Astrocyte of the spinal cord (primary cell): ENCODE measurements at regions not wholly inside any gene's neighbourhood (a gene's known extent, or its start where the extent isn't known, plus 50 kb on each side); places are given as distances from the start of the nearest gene placed in this dataset.

Experiments used
- DNase-seq: peaks from one replicate; pipeline ENCODE4 v3.0.0; 2011; ENCODE audit warnings: low read depth, low spot score
- H3K4me3 ChIP-seq: 2 replicates; pipeline ENCODE4 v1.5.1; 2011; ENCODE audit warnings: low read depth, mild to moderate bottlenecking, low read length, moderate library complexity
- in situ Hi-C: cut with HindIII; loops from 2 replicates; pipeline ENCODE4 v1.10.0; 2017; ENCODE audit warnings: low sequenced_read_pairs
- TF ChIP-seq, protein P1 (sequence below): IDR thresholded peaks from 2 replicates; pipeline ENCODE4 v1.5.1; 2012; ENCODE audit warnings: low read depth, mild to moderate bottlenecking, low read length, inconsistent platforms

- no peak for DNase-seq
- H3K4me3 ChIP-seq: no peak overlapping the region
- in situ Hi-C loops: no loop called here
- TF ChIP-seq, protein P1, sequence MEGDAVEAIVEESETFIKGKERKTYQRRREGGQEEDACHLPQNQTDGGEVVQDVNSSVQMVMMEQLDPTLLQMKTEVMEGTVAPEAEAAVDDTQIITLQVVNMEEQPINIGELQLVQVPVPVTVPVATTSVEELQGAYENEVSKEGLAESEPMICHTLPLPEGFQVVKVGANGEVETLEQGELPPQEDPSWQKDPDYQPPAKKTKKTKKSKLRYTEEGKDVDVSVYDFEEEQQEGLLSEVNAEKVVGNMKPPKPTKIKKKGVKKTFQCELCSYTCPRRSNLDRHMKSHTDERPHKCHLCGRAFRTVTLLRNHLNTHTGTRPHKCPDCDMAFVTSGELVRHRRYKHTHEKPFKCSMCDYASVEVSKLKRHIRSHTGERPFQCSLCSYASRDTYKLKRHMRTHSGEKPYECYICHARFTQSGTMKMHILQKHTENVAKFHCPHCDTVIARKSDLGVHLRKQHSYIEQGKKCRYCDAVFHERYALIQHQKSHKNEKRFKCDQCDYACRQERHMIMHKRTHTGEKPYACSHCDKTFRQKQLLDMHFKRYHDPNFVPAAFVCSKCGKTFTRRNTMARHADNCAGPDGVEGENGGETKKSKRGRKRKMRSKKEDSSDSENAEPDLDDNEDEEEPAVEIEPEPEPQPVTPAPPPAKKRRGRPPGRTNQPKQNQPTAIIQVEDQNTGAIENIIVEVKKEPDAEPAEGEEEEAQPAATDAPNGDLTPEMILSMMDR: no peak
Observed at GRCh38 chrX:74171465-74171864, 132.5 kb upstream of the ZCCHC13 start.

GRCh38 chrX:74162199-74162598, 141.8 kb upstream of the ZCCHC13 start:
- DNase-seq: no peak
- no peak overlapping the region for H3K4me3 ChIP-seq
- in situ Hi-C loops: no loop called here
- TF ChIP-seq, protein P1: no peak

DNA sequence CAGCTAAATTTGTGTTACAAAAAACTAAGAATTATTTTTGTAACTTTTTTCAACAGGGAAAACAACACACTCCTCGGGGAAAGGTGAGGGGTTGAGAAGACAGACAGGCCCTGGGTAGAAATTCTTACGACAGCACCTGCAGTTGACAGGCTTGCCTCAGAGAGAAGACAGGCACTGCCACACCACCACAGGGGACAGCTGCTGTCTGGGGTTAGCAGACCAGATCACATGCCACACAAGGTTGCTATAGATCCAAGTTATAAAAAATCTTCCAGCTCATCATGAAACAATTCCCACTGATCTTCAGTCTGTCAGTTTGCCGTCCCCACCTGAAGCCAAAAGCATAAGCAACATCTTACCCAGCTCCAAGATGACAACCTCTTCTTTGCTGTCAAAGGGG, 143.2 kb upstream of the ZCCHC13 start:
- DNase-seq: no peak
- H3K4me3 ChIP-seq: no peak overlapping the region
- in situ Hi-C loops: no loop called here
- TF ChIP-seq, protein P1: no peak

- H3K4me3 ChIP-seq: no peak overlapping the region
- in situ Hi-C loops: no loop called here
- TF ChIP-seq, protein P1: no peak
- DNase-seq: no peak
Observed at GRCh38 chrX:74160358-74160757, 143.6 kb upstream of the ZCCHC13 start.

- no peak overlapping the region for H3K4me3 ChIP-seq
- in situ Hi-C loops: no loop called here
- no peak for DNase-seq
- TF ChIP-seq, protein P1: no peak
Observed at GRCh38 chrX:74147439-74147838, 156.5 kb upstream of the ZCCHC13 start.

DNA sequence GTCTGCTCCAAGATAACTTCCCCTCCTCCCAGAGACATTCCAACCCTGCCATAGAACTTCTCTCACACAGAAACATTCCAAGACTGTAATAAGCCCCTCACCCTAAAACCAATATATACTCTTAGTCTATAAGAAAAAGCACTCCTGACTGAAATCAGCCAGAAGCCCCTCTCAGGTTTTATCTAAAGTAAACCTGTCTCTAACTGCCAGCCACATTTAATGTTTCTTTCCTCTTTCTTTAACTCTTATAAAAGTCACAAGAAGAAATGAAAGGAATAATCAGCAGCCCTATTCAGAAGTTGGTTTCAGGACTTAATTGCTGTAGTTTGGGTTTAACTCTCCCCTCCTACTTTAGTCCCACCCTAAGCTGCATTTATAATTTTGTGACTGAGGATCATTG, 165.0 kb upstream of the ZCCHC13 start:
- TF ChIP-seq, protein P1: no peak
- no peak for DNase-seq
- H3K4me3 ChIP-seq: no peak overlapping the region
- in situ Hi-C loops: no loop called here
